ENCODE measurements at regions not wholly inside any gene's neighbourhood (a gene's known extent, or its start where the extent isn't known, plus 50 kb on each side); places are given as distances from the start of the nearest gene placed in this dataset.

DNA sequence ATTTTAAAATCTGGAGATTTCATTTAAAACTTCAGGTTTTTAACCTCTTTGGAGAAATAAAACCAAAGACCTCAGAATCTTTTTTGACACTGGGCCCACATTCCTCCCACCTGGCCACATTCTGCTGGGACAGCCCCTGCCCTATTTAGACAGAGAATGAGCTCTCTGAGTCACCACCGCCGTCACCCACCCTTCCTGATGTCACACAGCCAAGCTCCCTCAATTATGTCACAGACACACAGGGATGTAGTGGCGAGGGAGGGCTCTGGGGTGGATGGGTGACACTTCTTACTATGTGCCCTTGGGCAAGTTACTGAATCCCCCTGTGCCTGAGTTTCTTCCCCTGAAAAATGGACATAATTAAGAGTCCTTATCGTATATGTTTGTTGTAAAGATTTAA, 162.6 kb downstream of the RAB11FIP2 start:
- ChIA-PET POLR2A (no interaction called here), CTCF (no interaction called here)
- no peak for DNase-seq
- Histone ChIP-seq H3K27ac (ENCODE audit: low read depth in 2 of 2, low read length in 1 of 2) (no peak overlapping the region), H3K9ac (no peak overlapping the region), H3K9me2 (no peaks in the 10 kb centered on the region), H3K27me3 (ENCODE audit: insufficient read depth) (no peaks in the 10 kb centered on the region), H3K4me1 (ENCODE audit: control insufficient read depth in 1 of 2, insufficient read depth in 2 of 2, low read depth in 1 of 2, low read length in 1 of 2) (no peaks in the 10 kb centered on the region), H3F3A (replicated peaks; ENCODE audit: insufficient read depth) (no peaks in the 10 kb centered on the region), H3K4me3 (ENCODE audit: low read depth in 2 of 2, low read length in 1 of 2) (no peak overlapping the region), H4K20me1 (ENCODE audit: insufficient read depth) (no peaks in the 10 kb centered on the region), H2AFZ (ENCODE audit: low read depth) (no peak overlapping the region), H3K4me2 (no peak overlapping the region), H3K9me3 (no peaks in the 10 kb centered on the region), H3K36me3 (replicated peaks in 1 of 2; ENCODE audit: control insufficient read depth in 1 of 2, insufficient read depth in 2 of 2, low read length in 1 of 2) (no peaks in the 10 kb centered on the region), H3K79me2 (ENCODE audit: insufficient read depth) (no peaks in the 10 kb centered on the region)
- no peak for TF ChIP-seq RFX5 (IDR thresholded peaks at IDR 0.05; ENCODE audit: low read length)
- no peak for TF ChIP-seq GATA2 (CRISPR knock-in tag; IDR thresholded peaks at IDR 0.05)
- no peak for TF ChIP-seq RCOR1 (IDR thresholded peaks at IDR 0.05; ENCODE audit: low read length)
- TF ChIP-seq TEAD4 (IDR thresholded peaks at IDR 0.05; ENCODE audit: borderline replicate concordance, insufficient read depth), result no peak
- TF ChIP-seq FOXM1 (IDR thresholded peaks at IDR 0.05; ENCODE audit: low read depth), result no peak
- no peak for TF ChIP-seq NFIC (IDR thresholded peaks at IDR 0.05; ENCODE audit: borderline replicate concordance)
- TF ChIP-seq SMC3 (IDR thresholded peaks at IDR 0.05; ENCODE audit: low read depth, low read length), result no peak
- TF ChIP-seq, protein P1, sequence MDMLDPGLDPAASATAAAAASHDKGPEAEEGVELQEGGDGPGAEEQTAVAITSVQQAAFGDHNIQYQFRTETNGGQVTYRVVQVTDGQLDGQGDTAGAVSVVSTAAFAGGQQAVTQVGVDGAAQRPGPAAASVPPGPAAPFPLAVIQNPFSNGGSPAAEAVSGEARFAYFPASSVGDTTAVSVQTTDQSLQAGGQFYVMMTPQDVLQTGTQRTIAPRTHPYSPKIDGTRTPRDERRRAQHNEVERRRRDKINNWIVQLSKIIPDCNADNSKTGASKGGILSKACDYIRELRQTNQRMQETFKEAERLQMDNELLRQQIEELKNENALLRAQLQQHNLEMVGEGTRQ (IDR thresholded peaks at IDR 0.05; ENCODE audit: borderline replicate concordance, low read depth, low read length), result no peak
- TF ChIP-seq EZH2phosphoT487 (IDR thresholded peaks at IDR 0.05; ENCODE audit: borderline replicate concordance, low read depth), result no peak
- TF ChIP-seq, protein P2, sequence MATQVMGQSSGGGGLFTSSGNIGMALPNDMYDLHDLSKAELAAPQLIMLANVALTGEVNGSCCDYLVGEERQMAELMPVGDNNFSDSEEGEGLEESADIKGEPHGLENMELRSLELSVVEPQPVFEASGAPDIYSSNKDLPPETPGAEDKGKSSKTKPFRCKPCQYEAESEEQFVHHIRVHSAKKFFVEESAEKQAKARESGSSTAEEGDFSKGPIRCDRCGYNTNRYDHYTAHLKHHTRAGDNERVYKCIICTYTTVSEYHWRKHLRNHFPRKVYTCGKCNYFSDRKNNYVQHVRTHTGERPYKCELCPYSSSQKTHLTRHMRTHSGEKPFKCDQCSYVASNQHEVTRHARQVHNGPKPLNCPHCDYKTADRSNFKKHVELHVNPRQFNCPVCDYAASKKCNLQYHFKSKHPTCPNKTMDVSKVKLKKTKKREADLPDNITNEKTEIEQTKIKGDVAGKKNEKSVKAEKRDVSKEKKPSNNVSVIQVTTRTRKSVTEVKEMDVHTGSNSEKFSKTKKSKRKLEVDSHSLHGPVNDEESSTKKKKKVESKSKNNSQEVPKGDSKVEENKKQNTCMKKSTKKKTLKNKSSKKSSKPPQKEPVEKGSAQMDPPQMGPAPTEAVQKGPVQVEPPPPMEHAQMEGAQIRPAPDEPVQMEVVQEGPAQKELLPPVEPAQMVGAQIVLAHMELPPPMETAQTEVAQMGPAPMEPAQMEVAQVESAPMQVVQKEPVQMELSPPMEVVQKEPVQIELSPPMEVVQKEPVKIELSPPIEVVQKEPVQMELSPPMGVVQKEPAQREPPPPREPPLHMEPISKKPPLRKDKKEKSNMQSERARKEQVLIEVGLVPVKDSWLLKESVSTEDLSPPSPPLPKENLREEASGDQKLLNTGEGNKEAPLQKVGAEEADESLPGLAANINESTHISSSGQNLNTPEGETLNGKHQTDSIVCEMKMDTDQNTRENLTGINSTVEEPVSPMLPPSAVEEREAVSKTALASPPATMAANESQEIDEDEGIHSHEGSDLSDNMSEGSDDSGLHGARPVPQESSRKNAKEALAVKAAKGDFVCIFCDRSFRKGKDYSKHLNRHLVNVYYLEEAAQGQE (IDR thresholded peaks at IDR 0.05; ENCODE audit: low read depth, low read length), result no peak
- TF ChIP-seq FOSL2 (IDR thresholded peaks at IDR 0.05; ENCODE audit: borderline replicate concordance, low read depth), result no peak
- TF ChIP-seq EP300 (IDR thresholded peaks at IDR 0.05; ENCODE audit: borderline replicate concordance in 1 of 2, low read depth in 1 of 2, low read length in 1 of 2), result no peak
- TF ChIP-seq SIN3A (IDR thresholded peaks at IDR 0.05; ENCODE audit: borderline replicate concordance, low read depth, low read length), result no peak
- WGBS (ENCODE audit: low lambda C conversion rate), result 22% methylated on average over 4 of the region's 4 CpGs

DNA sequence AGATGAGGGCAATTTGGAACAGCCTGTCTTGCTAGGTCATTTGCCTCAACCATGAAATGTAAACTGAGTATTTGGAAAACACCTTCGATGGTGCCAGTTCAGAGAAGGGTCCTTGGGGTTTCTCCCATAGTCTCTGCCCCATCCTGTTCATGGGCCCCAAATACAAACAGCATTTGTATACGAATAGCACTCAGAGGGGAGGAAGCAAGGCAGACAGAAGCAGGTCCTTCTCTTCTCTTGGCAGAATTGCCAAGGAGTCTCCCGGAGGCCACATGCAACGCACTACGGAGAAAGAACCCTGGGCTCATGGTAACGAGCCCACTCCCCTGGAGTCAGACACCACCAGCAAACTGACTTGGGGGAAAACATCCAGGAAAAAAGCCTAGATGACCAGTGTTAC, 162.1 kb downstream of the RAB11FIP2 start:
- no peak overlapping the region for H3K4me2 ChIP-seq
- H4K20me1 ChIP-seq (ENCODE audit: insufficient read depth), result no peaks in the 10 kb centered on the region
- no peak overlapping the region for H3K9ac ChIP-seq
- H3K79me2 ChIP-seq (ENCODE audit: insufficient read depth), result no peaks in the 10 kb centered on the region
- H3K27ac ChIP-seq (ENCODE audit: low read depth in 2 of 2, low read length in 1 of 2), result no peak overlapping the region
- no peaks in the 10 kb centered on the region for H3K4me1 ChIP-seq (ENCODE audit: control insufficient read depth in 1 of 2, insufficient read depth in 2 of 2, low read depth in 1 of 2, low read length in 1 of 2)
- H3K27me3 ChIP-seq (ENCODE audit: insufficient read depth), result no peaks in the 10 kb centered on the region
- CTCF ChIA-PET, result no interaction called here
- H3K4me3 ChIP-seq (ENCODE audit: low read depth in 2 of 2, low read length in 1 of 2), result no peak overlapping the region
- 41% methylated on average over 6 of the region's 6 CpGs for WGBS (ENCODE audit: low lambda C conversion rate)
- no peak overlapping the region for H2AFZ ChIP-seq (ENCODE audit: low read depth)
- no peaks in the 10 kb centered on the region for H3K36me3 ChIP-seq (replicated peaks in 1 of 2; ENCODE audit: control insufficient read depth in 1 of 2, insufficient read depth in 2 of 2, low read length in 1 of 2)
- POLR2A ChIA-PET, result no interaction called here
- H3K9me3 ChIP-seq, result no peaks in the 10 kb centered on the region
- no peaks in the 10 kb centered on the region for H3F3A ChIP-seq (replicated peaks; ENCODE audit: insufficient read depth)
- no peak for TF ChIP-seq ELF1 (IDR thresholded peaks at IDR 0.05)
- no peak for TF ChIP-seq GATA2 (CRISPR knock-in tag; IDR thresholded peaks at IDR 0.05)
- no peak for TF ChIP-seq EZH2phosphoT487 (IDR thresholded peaks at IDR 0.05; ENCODE audit: borderline replicate concordance, low read depth)
- H3K9me2 ChIP-seq, result no peaks in the 10 kb centered on the region
- no peak for DNase-seq

All from SK-N-SH (cell line).